Gastroesophageal sphincter (tissue), 3 donors: ENCODE measurements at regions not wholly inside any gene's neighbourhood (a gene's known extent, or its start where the extent isn't known, plus 50 kb on each side); places are given as distances from the start of the nearest gene placed in this dataset.
"Not testable (repeated sequence)": the region's sequence is repeated elsewhere in the genome, so short reads cannot be mapped to it uniquely, and the experiment has no call there.

Experiments
- POLR2A ChIP-seq, 2 donors: fragments of 450-650 bp; IDR thresholded peaks; one replicate each; pipeline ENCODE4 v1.6.1; 2017; ENCODE audit warnings: antibody characterized with exemption in 2 of 2, mild to moderate bottlenecking in 2 of 2, moderate library complexity in 1 of 2
- TF ChIP-seq, protein P1 (sequence below), 4 experiments: fragments of 200-600 bp in 2 of 4; fragments of 450-650 bp in 2 of 4; sonication (generic) in 1 of 4; IDR thresholded peaks; one replicate each; pipeline ENCODE4 v1.5.1; 2017 to 2019; ENCODE audit warnings: antibody characterized with exemption in 4 of 4, mild to moderate bottlenecking in 2 of 4, moderate library complexity in 2 of 4

DNA sequence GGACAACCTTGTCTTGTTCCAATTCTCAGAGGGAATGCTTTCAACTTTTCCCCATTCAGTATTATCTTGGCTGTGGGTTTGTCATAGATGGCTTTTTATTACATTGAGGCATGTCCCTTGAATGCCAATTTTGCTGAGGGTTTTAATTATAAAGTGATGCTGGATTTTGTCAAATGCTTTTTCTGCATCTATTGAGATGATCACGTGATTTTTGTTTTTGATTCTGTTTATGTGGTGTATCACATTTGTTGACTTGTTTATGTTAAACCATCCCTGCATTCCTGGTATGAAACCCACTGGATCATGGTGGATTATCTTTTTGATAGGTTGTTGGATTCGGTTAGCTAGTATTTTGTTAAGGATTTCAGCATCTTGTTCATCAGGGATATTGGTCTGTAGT, 885.6 kb upstream of the SLC39A10 start:
- TF ChIP-seq, protein P1, sequence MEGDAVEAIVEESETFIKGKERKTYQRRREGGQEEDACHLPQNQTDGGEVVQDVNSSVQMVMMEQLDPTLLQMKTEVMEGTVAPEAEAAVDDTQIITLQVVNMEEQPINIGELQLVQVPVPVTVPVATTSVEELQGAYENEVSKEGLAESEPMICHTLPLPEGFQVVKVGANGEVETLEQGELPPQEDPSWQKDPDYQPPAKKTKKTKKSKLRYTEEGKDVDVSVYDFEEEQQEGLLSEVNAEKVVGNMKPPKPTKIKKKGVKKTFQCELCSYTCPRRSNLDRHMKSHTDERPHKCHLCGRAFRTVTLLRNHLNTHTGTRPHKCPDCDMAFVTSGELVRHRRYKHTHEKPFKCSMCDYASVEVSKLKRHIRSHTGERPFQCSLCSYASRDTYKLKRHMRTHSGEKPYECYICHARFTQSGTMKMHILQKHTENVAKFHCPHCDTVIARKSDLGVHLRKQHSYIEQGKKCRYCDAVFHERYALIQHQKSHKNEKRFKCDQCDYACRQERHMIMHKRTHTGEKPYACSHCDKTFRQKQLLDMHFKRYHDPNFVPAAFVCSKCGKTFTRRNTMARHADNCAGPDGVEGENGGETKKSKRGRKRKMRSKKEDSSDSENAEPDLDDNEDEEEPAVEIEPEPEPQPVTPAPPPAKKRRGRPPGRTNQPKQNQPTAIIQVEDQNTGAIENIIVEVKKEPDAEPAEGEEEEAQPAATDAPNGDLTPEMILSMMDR (IDR thresholded peaks at IDR 0.05) = not testable (repeated sequence)
- not testable (repeated sequence) for TF ChIP-seq POLR2A (IDR thresholded peaks at IDR 0.05)
